Omental fat pad (tissue), 3 donors: ENCODE measurements at regions not wholly inside any gene's neighbourhood (a gene's known extent, or its start where the extent isn't known, plus 50 kb on each side); places are given as distances from the start of the nearest gene placed in this dataset.

ENCODE experiments used
- ATAC-seq: fragments of 150-250 bp; one replicate; pipeline ENCODE4 v1.9.1; 2016; ENCODE audit warnings: mild to moderate bottlenecking, moderate library complexity; ENCODE audit not compliant: low FRiP score
- DNase-seq: peaks from one replicate; pipeline ENCODE4 v3.0.0-alpha.2; 2019; ENCODE audit warnings: low spot score
- CTCF ChIP-seq, 3 donors: fragments of 450-650 bp; IDR thresholded peaks; one replicate each; pipeline ENCODE4 v1.5.1; 2016 to 2017; ENCODE audit warnings: antibody characterized with exemption in 3 of 3, mild to moderate bottlenecking in 3 of 3, moderate library complexity in 2 of 3

- no peak for ATAC-seq
- no peak for TF ChIP-seq CTCF (IDR thresholded peaks at IDR 0.05)
- DNase-seq = no peak
These were observed 660.6 kb upstream of the B3GALT2 start for GRCh38 chr1:193846876-193847604.

GRCh38 chr1:193846411-193846810 lies 660.0 kb upstream of the B3GALT2 start:
- DNase-seq (no peak), ATAC-seq (no peak)
- no peak for TF ChIP-seq CTCF (IDR thresholded peaks at IDR 0.05)

- no peak for DNase-seq
- ATAC-seq = no peak
- TF ChIP-seq CTCF (IDR thresholded peaks at IDR 0.05) = no peak
These were observed 655.4 kb upstream of the B3GALT2 start for GRCh38 chr1:193841857-193842256.

- ATAC-seq = no peak
- DNase-seq = no peak
- TF ChIP-seq CTCF (IDR thresholded peaks at IDR 0.05) = no peak
These were observed 645.1 kb upstream of the B3GALT2 start for GRCh38 chr1:193831465-193831864.

- no peak for TF ChIP-seq CTCF (IDR thresholded peaks at IDR 0.05)
- no peak for ATAC-seq
- no peak for DNase-seq
These were observed 641.1 kb upstream of the B3GALT2 start for GRCh38 chr1:193827516-193827915.

- ATAC-seq (no peak), DNase-seq (no peak)
- no peak for TF ChIP-seq CTCF (IDR thresholded peaks at IDR 0.05)
These were observed 633.0 kb upstream of the B3GALT2 start for GRCh38 chr1:193819376-193819775.

GRCh38 chr1:193807208-193807607 lies 620.8 kb upstream of the B3GALT2 start:
- no peak for ATAC-seq
- no peak for DNase-seq
- no peak for TF ChIP-seq CTCF (IDR thresholded peaks at IDR 0.05)
